Tibial nerve (tissue), 3 donors: ENCODE measurements at regions not wholly inside any gene's neighbourhood (a gene's known extent, or its start where the extent isn't known, plus 50 kb on each side); places are given as distances from the start of the nearest gene placed in this dataset.

Experiments used
- POLR2A ChIP-seq, 2 donors: fragments of 450-650 bp; IDR thresholded peaks; one replicate each; pipeline ENCODE4 v1.6.1; 2017; ENCODE audit warnings: antibody characterized with exemption in 2 of 2, mild to moderate bottlenecking in 2 of 2, moderate library complexity in 2 of 2
- TF ChIP-seq, protein P1 (sequence below), 5 experiments: fragments of 200-600 bp in 3 of 5; fragments of 450-650 bp in 2 of 5; sonication (generic) in 3 of 5; IDR thresholded peaks; one replicate each; pipeline ENCODE4 v1.5.1; 2016 to 2019; ENCODE audit warnings: antibody characterized with exemption in 5 of 5, mild to moderate bottlenecking in 3 of 5, moderate library complexity in 2 of 5

DNA sequence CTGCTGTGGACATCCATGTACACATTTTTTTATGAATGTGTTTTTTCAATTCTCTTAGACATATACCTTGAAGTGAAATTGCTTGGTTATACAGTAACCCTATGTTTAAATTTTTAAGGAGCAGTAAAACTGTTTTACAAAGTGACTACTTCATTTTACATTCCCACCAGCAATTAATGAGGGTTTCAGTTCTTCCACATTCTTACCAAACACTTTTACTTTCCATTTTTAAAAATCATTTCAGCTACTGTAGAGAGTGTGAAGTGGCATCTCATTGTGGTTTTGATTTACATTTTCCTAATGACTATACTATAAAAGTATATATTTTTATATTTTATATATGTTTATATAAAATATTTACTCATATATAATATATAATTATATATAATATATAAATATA, 1221.5 kb downstream of the PLA2G4A start:
- TF ChIP-seq, protein P1, sequence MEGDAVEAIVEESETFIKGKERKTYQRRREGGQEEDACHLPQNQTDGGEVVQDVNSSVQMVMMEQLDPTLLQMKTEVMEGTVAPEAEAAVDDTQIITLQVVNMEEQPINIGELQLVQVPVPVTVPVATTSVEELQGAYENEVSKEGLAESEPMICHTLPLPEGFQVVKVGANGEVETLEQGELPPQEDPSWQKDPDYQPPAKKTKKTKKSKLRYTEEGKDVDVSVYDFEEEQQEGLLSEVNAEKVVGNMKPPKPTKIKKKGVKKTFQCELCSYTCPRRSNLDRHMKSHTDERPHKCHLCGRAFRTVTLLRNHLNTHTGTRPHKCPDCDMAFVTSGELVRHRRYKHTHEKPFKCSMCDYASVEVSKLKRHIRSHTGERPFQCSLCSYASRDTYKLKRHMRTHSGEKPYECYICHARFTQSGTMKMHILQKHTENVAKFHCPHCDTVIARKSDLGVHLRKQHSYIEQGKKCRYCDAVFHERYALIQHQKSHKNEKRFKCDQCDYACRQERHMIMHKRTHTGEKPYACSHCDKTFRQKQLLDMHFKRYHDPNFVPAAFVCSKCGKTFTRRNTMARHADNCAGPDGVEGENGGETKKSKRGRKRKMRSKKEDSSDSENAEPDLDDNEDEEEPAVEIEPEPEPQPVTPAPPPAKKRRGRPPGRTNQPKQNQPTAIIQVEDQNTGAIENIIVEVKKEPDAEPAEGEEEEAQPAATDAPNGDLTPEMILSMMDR (IDR thresholded peaks at IDR 0.05), result no peak
- TF ChIP-seq POLR2A (IDR thresholded peaks at IDR 0.05), result no peak
